ENCODE measurements at regions not wholly inside any gene's neighbourhood (a gene's known extent, or its start where the extent isn't known, plus 50 kb on each side); places are given as distances from the start of the nearest gene placed in this dataset.
A peak's percentile ranks its signal among the peaks of the same experiment; 100 is the strongest.
"Not testable (repeated sequence)": the region's sequence is repeated elsewhere in the genome, so short reads cannot be mapped to it uniquely, and the experiment has no call there.

GRCh38 chr1:201639826-201640225, 100.9 kb downstream of the NAV1 start:
- DNase-seq = no peak

GRCh38 chr1:201640624-201641023, 101.7 kb downstream of the NAV1 start:
- DNase-seq = no peak

GRCh38 chr1:201641524-201642253, 102.8 kb downstream of the NAV1 start:
- DNase-seq = no peak

- DNase-seq = no peak
These were observed 104.8 kb downstream of the NAV1 start for GRCh38 chr1:201643835-201644104.

GRCh38 chr1:201644197-201644596, 105.3 kb downstream of the NAV1 start:
- no peak for DNase-seq

GRCh38 chr1:201645000-201645399, 106.1 kb downstream of the NAV1 start:
- DNase-seq = not testable (repeated sequence)

GRCh38 chr1:201645956-201646355, 107.0 kb downstream of the NAV1 start:
- no peak for DNase-seq

- DNase-seq = no peak
These were observed 107.6 kb downstream of the NAV1 start for GRCh38 chr1:201646411-201647022.

GRCh38 chr1:201647094-201647493, 108.2 kb downstream of the NAV1 start:
- DNase-seq = no peak

GRCh38 chr1:201647722-201648065, 108.8 kb downstream of the NAV1 start:
- DNase-seq = no peak

- peak; percentile 49 for DNase-seq
These were observed 109.4 kb downstream of the NAV1 start for GRCh38 chr1:201648066-201648906.

- peak; percentile 44 for DNase-seq
These were observed 110.2 kb downstream of the NAV1 start for GRCh38 chr1:201648907-201649721.

GRCh38 chr1:201649761-201650622, 111.1 kb downstream of the NAV1 start:
- DNase-seq = peak; percentile 72

GRCh38 chr1:201650623-201650933, 111.7 kb downstream of the NAV1 start:
- no peak for DNase-seq

- DNase-seq = no peak
These were observed 113.3 kb downstream of the NAV1 start for GRCh38 chr1:201652181-201652580.

- DNase-seq = no peak
These were observed 114.3 kb downstream of the NAV1 start for GRCh38 chr1:201653233-201653632.

GRCh38 chr1:201653883-201654282, 115.0 kb downstream of the NAV1 start:
- no peak for DNase-seq

- DNase-seq = no peak
These were observed 116.3 kb downstream of the NAV1 start for GRCh38 chr1:201655243-201655642.

GRCh38 chr1:201655910-201656309, 117.0 kb downstream of the NAV1 start:
- DNase-seq = no peak

GRCh38 chr1:201656311-201657032, 117.5 kb downstream of the NAV1 start:
- no peak for DNase-seq

- no peak for DNase-seq
These were observed 120.6 kb downstream of the NAV1 start for GRCh38 chr1:201659572-201659971.
